Trophoblast cell (in vitro differentiated cells and primary cell): ENCODE measurements at regions not wholly inside any gene's neighbourhood (a gene's known extent, or its start where the extent isn't known, plus 50 kb on each side); places are given as distances from the start of the nearest gene placed in this dataset.

Source experiments
- DNase-seq, 2 donors: peaks; one replicate each; pipeline ENCODE4 v3.0.0-alpha.2; 2016
- H2AFZ ChIP-seq: 2 replicates; pipeline ENCODE4 v1.6.1; 2013; ENCODE audit warnings: low read length, moderate library complexity, mild to moderate bottlenecking; ENCODE audit not compliant: insufficient read depth, poor library complexity
- H2AK5ac ChIP-seq: 2 replicates; pipeline ENCODE4 v1.6.1; 2013; ENCODE audit warnings: mild to moderate bottlenecking, low read length
- H2BK120ac ChIP-seq: 2 replicates; pipeline ENCODE4 v1.6.1; 2013; ENCODE audit warnings: low read length, mild to moderate bottlenecking, moderate library complexity; ENCODE audit not compliant: insufficient read depth, poor library complexity
- H2BK12ac ChIP-seq: 2 replicates; pipeline ENCODE4 v1.6.1; 2013; ENCODE audit warnings: mild to moderate bottlenecking, low read length, moderate library complexity
- H2BK5ac ChIP-seq: 2 replicates; pipeline ENCODE4 v1.6.1; 2013; ENCODE audit warnings: low read length, low read depth, moderate library complexity, mild to moderate bottlenecking; ENCODE audit not compliant: poor library complexity
- H3K14ac ChIP-seq: 2 replicates; pipeline ENCODE4 v1.6.1; 2013; ENCODE audit warnings: mild to moderate bottlenecking, low read length
- H3K18ac ChIP-seq: 2 replicates; pipeline ENCODE4 v1.6.1; 2013; ENCODE audit warnings: mild to moderate bottlenecking, low read length
- H3K23ac ChIP-seq: 2 replicates; pipeline ENCODE4 v1.6.1; 2013; ENCODE audit warnings: low read length
- H3K27ac ChIP-seq: 2 replicates; pipeline ENCODE4 v1.5.1; 2013; ENCODE audit warnings: low read depth, mild to moderate bottlenecking, inconsistent platforms, low read length, moderate library complexity
- H3K27me3 ChIP-seq: 2 replicates; pipeline ENCODE4 v1.6.1; 2013; ENCODE audit warnings: inconsistent platforms, mild to moderate bottlenecking, low read length, moderate library complexity; ENCODE audit not compliant: insufficient read depth
- H3K36me3 ChIP-seq, 2 experiments: 1 replicate in 1 of 2; 2 replicates in 1 of 2; pipeline ENCODE4 v1.6.1; 2013; ENCODE audit warnings: low read length in 2 of 2, mild to moderate bottlenecking in 2 of 2, moderate library complexity in 1 of 2; ENCODE audit not compliant: insufficient read depth in 2 of 2, control insufficient read depth in 1 of 2
- H3K4ac ChIP-seq: 2 replicates; pipeline ENCODE4 v1.6.1; 2013; ENCODE audit warnings: low read depth, mild to moderate bottlenecking, low read length, moderate library complexity
- H3K4me1 ChIP-seq, 2 experiments: 1 replicate in 1 of 2; 2 replicates in 1 of 2; pipeline ENCODE4 v1.6.1; 2013; ENCODE audit warnings: low read length in 2 of 2, mild to moderate bottlenecking in 2 of 2, moderate library complexity in 1 of 2; ENCODE audit not compliant: insufficient read depth in 2 of 2, control insufficient read depth in 1 of 2
- H3K4me2 ChIP-seq: 2 replicates; pipeline ENCODE4 v1.6.1; 2013; ENCODE audit warnings: inconsistent platforms, mild to moderate bottlenecking, low read length, moderate library complexity
- H3K4me3 ChIP-seq: 2 replicates; pipeline ENCODE4 v1.5.1; 2013; ENCODE audit warnings: mild to moderate bottlenecking, low read depth, low read length, inconsistent platforms
- H3K79me1 ChIP-seq: one replicate; pipeline ENCODE4 v1.6.1; 2013; ENCODE audit warnings: low read length
- H3K79me2 ChIP-seq: 2 replicates; pipeline ENCODE4 v1.6.1; 2013; ENCODE audit warnings: low read length, mild to moderate bottlenecking; ENCODE audit not compliant: control insufficient read depth, insufficient read depth, poor library complexity
- H3K9ac ChIP-seq: 2 replicates; pipeline ENCODE4 v1.6.1; 2013; ENCODE audit warnings: mild to moderate bottlenecking, low read length
- H3K9me3 ChIP-seq: 2 replicates; pipeline ENCODE4 v1.6.1; 2013; ENCODE audit warnings: low read depth, mild to moderate bottlenecking, control low read depth, inconsistent platforms, low read length; ENCODE audit not compliant: insufficient read depth
- H4K12ac ChIP-seq: 2 replicates; pipeline ENCODE4 v1.6.1; 2013; ENCODE audit warnings: low read depth, mild to moderate bottlenecking, low read length, moderate library complexity
- H4K8ac ChIP-seq: 2 replicates; pipeline ENCODE4 v1.6.1; 2013; ENCODE audit warnings: low read depth, mild to moderate bottlenecking, low read length, moderate library complexity
- H4K91ac ChIP-seq: one replicate; pipeline ENCODE4 v1.6.1; 2013; ENCODE audit warnings: low read depth, mild to moderate bottlenecking, low read length, moderate library complexity
- WGBS: extraction: QIAGEN DNeasy Blood & Tissue Kit; methylation state at CpG from one replicate; pipeline ENCODE4 v1.1.7; 2013; ENCODE audit warnings: missing lambda C conversion rate; ENCODE audit not compliant: insufficient read length, insufficient coverage; ENCODE audit errors: extremely low coverage; 5-methylcytosine and 5-hydroxymethylcytosine counted together

- no peaks in the 10 kb centered on the region for H3K79me1 ChIP-seq
- H4K91ac ChIP-seq = no peak overlapping the region
- H3K23ac ChIP-seq = no peak overlapping the region
- no peak overlapping the region for H2BK5ac ChIP-seq
- H2AK5ac ChIP-seq = no peak overlapping the region
- no peak overlapping the region for H4K12ac ChIP-seq
- H4K8ac ChIP-seq = no peak overlapping the region
- H3K14ac ChIP-seq = no peak overlapping the region
- H2AFZ ChIP-seq = no peak overlapping the region
- no peak overlapping the region for H3K4me3 ChIP-seq
- H3K27ac ChIP-seq = no peak overlapping the region
- no peak overlapping the region for H3K18ac ChIP-seq
- no peak for DNase-seq
- no peaks in the 10 kb centered on the region for H3K79me2 ChIP-seq
- no peak overlapping the region for H3K9ac ChIP-seq
- no peak overlapping the region for H2BK120ac ChIP-seq
- no peak overlapping the region for H3K4me2 ChIP-seq
- no peaks in the 10 kb centered on the region for H3K4me1 ChIP-seq
- H3K27me3 ChIP-seq = no peaks in the 10 kb centered on the region
- no peaks in the 10 kb centered on the region for H3K36me3 ChIP-seq
- H2BK12ac ChIP-seq = no peak overlapping the region
- H3K4ac ChIP-seq = no peak overlapping the region
- no peaks in the 10 kb centered on the region for H3K9me3 ChIP-seq
These were observed 1012.7 kb upstream of the CADM2 start for GRCh38 chr3:83946049-83946448.

DNA sequence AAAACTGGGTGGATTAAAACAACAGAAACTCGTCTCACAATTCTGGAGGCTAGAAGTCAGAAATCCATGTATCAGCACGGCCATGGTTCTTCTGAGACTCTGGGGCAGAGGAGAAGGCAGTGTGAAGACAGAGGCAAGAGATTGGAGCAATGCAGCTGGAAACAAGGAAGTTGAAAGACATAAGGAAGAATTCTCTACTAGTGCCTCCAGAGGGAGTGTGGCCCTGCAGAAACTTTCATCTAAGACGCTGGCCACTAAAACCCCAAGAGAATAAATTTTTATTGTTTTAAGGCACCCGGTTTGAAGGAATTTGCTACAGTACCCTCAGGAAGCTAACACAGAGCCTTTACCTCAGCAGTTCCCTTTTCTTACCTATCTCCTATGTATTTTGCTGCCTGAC, 1012.2 kb upstream of the CADM2 start:
- H3K4ac ChIP-seq = no peak overlapping the region
- H2BK12ac ChIP-seq = no peak overlapping the region
- no peaks in the 10 kb centered on the region for H3K27me3 ChIP-seq
- no peak overlapping the region for H2BK120ac ChIP-seq
- no peak overlapping the region for H3K27ac ChIP-seq
- DNase-seq = no peak
- H3K79me1 ChIP-seq = no peaks in the 10 kb centered on the region
- H3K4me2 ChIP-seq = no peak overlapping the region
- H3K9ac ChIP-seq = no peak overlapping the region
- no peaks in the 10 kb centered on the region for H3K79me2 ChIP-seq
- no peak overlapping the region for H3K18ac ChIP-seq
- no peak overlapping the region for H4K8ac ChIP-seq
- no peak overlapping the region for H2BK5ac ChIP-seq
- no CpG with 5 or more reads among the region's 4 CpGs for WGBS
- H2AFZ ChIP-seq = no peak overlapping the region
- no peak overlapping the region for H3K14ac ChIP-seq
- no peak overlapping the region for H3K4me3 ChIP-seq
- H4K91ac ChIP-seq = no peak overlapping the region
- no peak overlapping the region for H2AK5ac ChIP-seq
- no peak overlapping the region for H4K12ac ChIP-seq
- H3K4me1 ChIP-seq = no peaks in the 10 kb centered on the region
- no peak overlapping the region for H3K23ac ChIP-seq
- no peaks in the 10 kb centered on the region for H3K36me3 ChIP-seq
- no peaks in the 10 kb centered on the region for H3K9me3 ChIP-seq

- Histone ChIP-seq H2AK5ac (no peak overlapping the region), H3K23ac (no peak overlapping the region), H3K79me2 (no peaks in the 10 kb centered on the region), H3K18ac (no peak overlapping the region), H2AFZ (no peak overlapping the region), H3K9ac (no peak overlapping the region), H3K14ac (no peak overlapping the region), H3K4me2 (no peak overlapping the region), H2BK120ac (no peak overlapping the region), H3K4me3 (no peak overlapping the region), H3K4me1 (no peaks in the 10 kb centered on the region), H3K27ac (no peak overlapping the region), H4K8ac (no peak overlapping the region), H4K91ac (no peak overlapping the region), H3K4ac (no peak overlapping the region), H3K27me3 (no peaks in the 10 kb centered on the region), H3K79me1 (no peaks in the 10 kb centered on the region), H2BK5ac (no peak overlapping the region), H4K12ac (no peak overlapping the region), H2BK12ac (no peak overlapping the region), H3K36me3 (no peaks in the 10 kb centered on the region), H3K9me3 (no peaks in the 10 kb centered on the region)
- DNase-seq = no peak
- WGBS = no CpG with 5 or more reads among the region's 1 CpG
These were observed 1010.0 kb upstream of the CADM2 start for GRCh38 chr3:83948771-83949170.

DNA sequence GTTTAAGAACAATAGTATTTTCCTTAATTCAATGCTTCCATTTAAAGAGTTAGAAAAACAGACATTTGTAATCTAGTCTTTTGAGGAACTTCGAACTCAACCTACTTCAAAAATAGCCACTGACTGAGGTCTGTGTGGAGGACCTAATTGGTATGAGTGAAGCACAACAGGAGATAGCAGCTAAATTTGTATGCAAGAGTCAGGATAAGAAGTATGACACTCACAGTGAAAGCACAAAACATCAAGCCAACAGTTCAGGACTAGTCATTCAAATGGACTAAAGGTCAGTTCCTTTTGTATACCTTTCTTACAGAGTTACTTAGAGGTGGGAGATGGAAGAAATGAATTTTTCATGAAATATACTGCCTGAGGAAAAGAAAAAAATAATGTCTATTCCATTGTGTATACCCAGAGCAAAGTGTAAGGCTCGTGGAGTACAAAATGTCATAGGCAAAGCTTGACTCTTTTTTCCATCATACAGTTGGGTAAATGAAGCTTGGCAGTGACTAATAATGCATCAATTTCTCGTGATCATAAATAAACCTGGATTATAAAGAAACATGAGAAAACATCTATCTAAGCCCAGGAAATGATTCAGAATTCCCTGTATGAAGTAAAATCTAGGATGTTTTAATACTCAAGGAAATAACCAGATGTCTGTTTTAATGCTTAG, 1005.2 kb upstream of the CADM2 start:
- H3K79me2 ChIP-seq = no peaks in the 10 kb centered on the region
- H3K4me2 ChIP-seq = no peak overlapping the region
- no peak for DNase-seq
- H3K79me1 ChIP-seq = no peaks in the 10 kb centered on the region
- no peak overlapping the region for H4K12ac ChIP-seq
- no peak overlapping the region for H2BK5ac ChIP-seq
- WGBS = no CpG with 5 or more reads among the region's 3 CpGs
- H2AFZ ChIP-seq = no peak overlapping the region
- H3K4me3 ChIP-seq = no peak overlapping the region
- H3K4me1 ChIP-seq = no peaks in the 10 kb centered on the region
- no peak overlapping the region for H3K14ac ChIP-seq
- H3K27ac ChIP-seq = no peak overlapping the region
- no peaks in the 10 kb centered on the region for H3K27me3 ChIP-seq
- no peaks in the 10 kb centered on the region for H3K36me3 ChIP-seq
- no peak overlapping the region for H3K9ac ChIP-seq
- no peak overlapping the region for H2AK5ac ChIP-seq
- no peak overlapping the region for H3K23ac ChIP-seq
- no peak overlapping the region for H4K91ac ChIP-seq
- H4K8ac ChIP-seq = no peak overlapping the region
- no peak overlapping the region for H3K18ac ChIP-seq
- no peak overlapping the region for H2BK120ac ChIP-seq
- no peaks in the 10 kb centered on the region for H3K9me3 ChIP-seq
- H3K4ac ChIP-seq = no peak overlapping the region
- H2BK12ac ChIP-seq = no peak overlapping the region
